ENCODE measurements at regions not wholly inside any gene's neighbourhood (a gene's known extent, or its start where the extent isn't known, plus 50 kb on each side); places are given as distances from the start of the nearest gene placed in this dataset.

- Histone ChIP-seq H3K27me3 (peaks cover 6% of the 10 kb centered on the region), H3K9me2 (replicated peaks; ENCODE audit: insufficient read depth) (no peaks in the 10 kb centered on the region), H3K4me2 (no peak overlapping the region), H3K27ac (no peak overlapping the region), H3K36me3 (replicated peaks; ENCODE audit: insufficient read depth, low read depth) (no peaks in the 10 kb centered on the region), H3K4me1 (ENCODE audit: insufficient read depth) (no peaks in the 10 kb centered on the region), H4K20me1 (ENCODE audit: insufficient read depth, poor library complexity, severe bottlenecking) (no peaks in the 10 kb centered on the region), H3K9me3 (ENCODE audit: low read depth) (no peaks in the 10 kb centered on the region), H3K4me3 (no peak overlapping the region), H2AFZ (no peak overlapping the region), H3K79me2 (no peaks in the 10 kb centered on the region)
- TF ChIP-seq EZH2phosphoT487 (IDR thresholded peaks at IDR 0.05; ENCODE audit: low read depth, severe bottlenecking, unreplicated experiment), result no peak
- TF ChIP-seq EZH2 (IDR thresholded peaks at IDR 0.05; ENCODE audit: borderline replicate concordance), result no peak
- TF ChIP-seq CTCF (IDR thresholded peaks at IDR 0.05; ENCODE audit: poor library complexity), result no peak
- no peak for DNase-seq (ENCODE audit: low spot score)
- WGBS (ENCODE audit: low lambda C conversion rate, missing lambda C conversion rate), result 85% methylated on average over 1 of the region's 1 CpG
These were observed 293.5 kb upstream of the CNR1 start for GRCh38 chr6:88459643-88460042.

- no peaks in the 10 kb centered on the region for H3K9me2 ChIP-seq (replicated peaks; ENCODE audit: insufficient read depth)
- no peak overlapping the region for H3K4me3 ChIP-seq
- 86% methylated on average over 1 of the region's 1 CpG for WGBS (ENCODE audit: low lambda C conversion rate, missing lambda C conversion rate)
- no peak overlapping the region for H3K4me2 ChIP-seq
- TF ChIP-seq EZH2 (IDR thresholded peaks at IDR 0.05; ENCODE audit: borderline replicate concordance) (no peak), CTCF (IDR thresholded peaks at IDR 0.05; ENCODE audit: poor library complexity) (no peak), EZH2phosphoT487 (IDR thresholded peaks at IDR 0.05; ENCODE audit: low read depth, severe bottlenecking, unreplicated experiment) (no peak)
- no peaks in the 10 kb centered on the region for H3K79me2 ChIP-seq
- H4K20me1 ChIP-seq (ENCODE audit: insufficient read depth, poor library complexity, severe bottlenecking), result no peaks in the 10 kb centered on the region
- no peak overlapping the region for H3K27ac ChIP-seq
- H3K27me3 ChIP-seq, result peaks cover 6% of the 10 kb centered on the region
- H3K36me3 ChIP-seq (replicated peaks; ENCODE audit: insufficient read depth, low read depth), result no peaks in the 10 kb centered on the region
- H3K4me1 ChIP-seq (ENCODE audit: insufficient read depth), result no peaks in the 10 kb centered on the region
- DNase-seq (ENCODE audit: low spot score), result no peak
- no peaks in the 10 kb centered on the region for H3K9me3 ChIP-seq (ENCODE audit: low read depth)
- no peak overlapping the region for H2AFZ ChIP-seq
These were observed 293.0 kb upstream of the CNR1 start for GRCh38 chr6:88459189-88459588.

- no peak overlapping the region for H2AFZ ChIP-seq
- H3K79me2 ChIP-seq, result no peaks in the 10 kb centered on the region
- peaks cover 6% of the 10 kb centered on the region for H3K27me3 ChIP-seq
- WGBS (ENCODE audit: low lambda C conversion rate, missing lambda C conversion rate), result 81% methylated on average over 3 of the region's 3 CpGs
- no peak for DNase-seq (ENCODE audit: low spot score)
- H3K4me1 ChIP-seq (ENCODE audit: insufficient read depth), result no peaks in the 10 kb centered on the region
- H3K27ac ChIP-seq, result no peak overlapping the region
- no peak overlapping the region for H3K4me3 ChIP-seq
- no peaks in the 10 kb centered on the region for H4K20me1 ChIP-seq (ENCODE audit: insufficient read depth, poor library complexity, severe bottlenecking)
- no peaks in the 10 kb centered on the region for H3K36me3 ChIP-seq (replicated peaks; ENCODE audit: insufficient read depth, low read depth)
- TF ChIP-seq EZH2 (IDR thresholded peaks at IDR 0.05; ENCODE audit: borderline replicate concordance) (no peak), EZH2phosphoT487 (IDR thresholded peaks at IDR 0.05; ENCODE audit: low read depth, severe bottlenecking, unreplicated experiment) (no peak), CTCF (IDR thresholded peaks at IDR 0.05; ENCODE audit: poor library complexity) (no peak)
- no peak overlapping the region for H3K4me2 ChIP-seq
- no peaks in the 10 kb centered on the region for H3K9me3 ChIP-seq (ENCODE audit: low read depth)
- no peaks in the 10 kb centered on the region for H3K9me2 ChIP-seq (replicated peaks; ENCODE audit: insufficient read depth)
These were observed 292.5 kb upstream of the CNR1 start for GRCh38 chr6:88458662-88459061.
